Skeletal muscle satellite cell (primary cell): ENCODE measurements at regions not wholly inside any gene's neighbourhood (a gene's known extent, or its start where the extent isn't known, plus 50 kb on each side); places are given as distances from the start of the nearest gene placed in this dataset.
A peak's percentile ranks its signal among the peaks of the same experiment; 100 is the strongest.

ENCODE experiments used
- H3K27me3 ChIP-seq: 2 replicates; pipeline ENCODE4 v1.7.0; 2013; ENCODE audit warnings: low read length; ENCODE audit not compliant: control insufficient read depth, insufficient read depth
- H3K36me3 ChIP-seq: 2 replicates; pipeline ENCODE4 v1.7.0; 2013; ENCODE audit warnings: mild to moderate bottlenecking, control low read depth, low read length; ENCODE audit not compliant: insufficient read depth
- H3K4me1 ChIP-seq: 2 replicates; pipeline ENCODE4 v1.7.0; 2013; ENCODE audit warnings: low read length; ENCODE audit not compliant: control insufficient read depth, insufficient read depth
- H3K4me2 ChIP-seq: 2 replicates; pipeline ENCODE4 v1.7.0; 2013; ENCODE audit warnings: mild to moderate bottlenecking, low read length
- H3K4me3 ChIP-seq: 2 replicates; pipeline ENCODE4 v1.7.0; 2013; ENCODE audit warnings: low read length
- H3K9ac ChIP-seq: 2 replicates; pipeline ENCODE4 v1.7.0; 2013; ENCODE audit warnings: mild to moderate bottlenecking, low read depth, low read length, moderate library complexity
- H3K9me3 ChIP-seq: replicated peaks from 2 replicates; pipeline ENCODE4 v1.7.0; 2013; ENCODE audit warnings: mild to moderate bottlenecking, control low read depth, low read length

GRCh38 chr2:150309311-150310080, 178.0 kb downstream of the RND3 start:
- Histone ChIP-seq H3K36me3 (no peaks in the 10 kb centered on the region), H3K9me3 (no peaks in the 10 kb centered on the region), H3K4me1 (no peaks in the 10 kb centered on the region), H3K4me3 (no peak overlapping the region), H3K27me3 (no peaks in the 10 kb centered on the region), H3K9ac (no peak overlapping the region), H3K4me2 (no peak overlapping the region)

DNA sequence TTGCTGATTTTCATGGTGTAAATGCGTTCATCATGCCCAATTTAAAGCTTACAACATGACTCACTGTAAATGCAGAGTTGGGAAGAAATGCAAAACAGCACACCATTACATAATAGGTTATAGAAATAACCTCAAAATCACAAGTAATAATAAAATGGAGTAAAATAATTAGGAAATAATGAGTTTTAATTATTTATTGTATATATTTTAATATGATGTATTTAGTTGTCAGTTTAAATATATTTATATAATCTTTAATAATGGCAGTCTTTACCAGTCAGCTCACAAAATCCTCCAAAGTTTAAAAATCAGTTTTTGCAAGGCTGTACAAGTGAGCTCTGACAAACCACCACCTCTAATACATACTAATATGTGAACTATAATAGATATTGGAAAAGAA, 180.2 kb downstream of the RND3 start:
- no peak overlapping the region for H3K4me2 ChIP-seq
- no peaks in the 10 kb centered on the region for H3K4me1 ChIP-seq
- H3K4me3 ChIP-seq, result no peak overlapping the region
- peaks cover 4% of the 10 kb centered on the region for H3K9me3 ChIP-seq
- H3K36me3 ChIP-seq, result no peaks in the 10 kb centered on the region
- no peak overlapping the region for H3K9ac ChIP-seq
- no peaks in the 10 kb centered on the region for H3K27me3 ChIP-seq

DNA sequence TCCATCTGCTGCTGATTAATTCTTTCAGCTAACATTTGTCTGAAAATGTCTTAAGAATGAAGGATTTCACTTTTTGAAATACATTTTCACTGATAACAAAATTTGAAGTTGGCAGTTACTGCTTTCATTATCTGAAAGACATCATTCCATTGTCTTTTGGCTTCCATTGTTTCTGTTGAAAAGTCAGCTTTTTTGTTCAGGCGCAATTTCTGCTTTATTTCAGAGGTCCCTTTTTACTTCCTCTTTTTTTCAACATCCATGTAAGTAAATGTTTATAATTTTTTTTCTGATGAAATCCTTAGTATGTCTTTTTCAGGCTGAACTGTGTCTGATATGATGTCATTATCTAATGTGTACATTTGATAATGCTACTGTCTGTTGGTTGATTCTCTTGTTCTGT, 184.2 kb downstream of the RND3 start:
- no peak overlapping the region for H3K9ac ChIP-seq
- H3K27me3 ChIP-seq, result no peaks in the 10 kb centered on the region

DNA sequence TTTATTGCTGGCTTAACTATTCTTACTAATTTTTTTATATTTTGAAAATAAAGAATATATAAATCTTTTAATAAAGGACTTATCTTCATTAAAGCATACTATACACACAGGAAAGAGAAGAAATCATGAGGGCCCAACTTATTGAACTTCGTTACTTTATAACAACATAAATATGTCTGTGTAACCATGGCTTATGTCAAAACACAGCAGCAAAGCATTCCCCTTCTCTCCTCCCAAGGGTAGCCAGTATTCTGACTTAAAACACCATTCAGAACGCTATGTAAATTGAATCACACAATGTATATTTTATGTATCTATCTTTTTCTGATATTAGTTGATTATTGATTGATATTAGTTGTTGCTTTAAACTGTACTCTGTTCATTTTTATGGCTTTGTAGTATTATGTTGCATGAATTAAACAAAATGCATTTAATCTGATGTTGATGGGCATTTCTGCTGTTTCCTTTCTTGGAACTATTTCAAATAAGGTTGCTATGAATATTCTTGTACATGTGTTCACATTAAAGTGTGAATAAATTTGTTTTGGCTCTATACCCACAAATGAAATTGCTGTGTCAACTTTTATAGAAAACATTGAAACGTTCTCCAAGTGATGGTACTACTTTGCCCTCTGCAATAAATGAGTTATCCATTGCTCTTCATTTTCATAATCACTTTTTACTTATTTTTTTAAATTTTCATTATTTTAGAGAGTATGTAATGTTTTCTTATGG, 188.7 kb downstream of the RND3 start:
- peaks cover 4% of the 10 kb centered on the region for H3K9me3 ChIP-seq
- no peak overlapping the region for H3K4me2 ChIP-seq
- no peak overlapping the region for H3K9ac ChIP-seq
- H3K4me1 ChIP-seq, result peaks cover 9% of the 10 kb centered on the region
- no peaks in the 10 kb centered on the region for H3K27me3 ChIP-seq
- no peak overlapping the region for H3K4me3 ChIP-seq
- no peaks in the 10 kb centered on the region for H3K36me3 ChIP-seq

More for the DNA sequence above, 184.2 kb downstream of the RND3 start:
- Histone ChIP-seq H3K9me3 (peaks cover 4% of the 10 kb centered on the region), H3K36me3 (no peaks in the 10 kb centered on the region), H3K4me3 (no peak overlapping the region), H3K4me1 (no peaks in the 10 kb centered on the region), H3K4me2 (no peak overlapping the region)

DNA sequence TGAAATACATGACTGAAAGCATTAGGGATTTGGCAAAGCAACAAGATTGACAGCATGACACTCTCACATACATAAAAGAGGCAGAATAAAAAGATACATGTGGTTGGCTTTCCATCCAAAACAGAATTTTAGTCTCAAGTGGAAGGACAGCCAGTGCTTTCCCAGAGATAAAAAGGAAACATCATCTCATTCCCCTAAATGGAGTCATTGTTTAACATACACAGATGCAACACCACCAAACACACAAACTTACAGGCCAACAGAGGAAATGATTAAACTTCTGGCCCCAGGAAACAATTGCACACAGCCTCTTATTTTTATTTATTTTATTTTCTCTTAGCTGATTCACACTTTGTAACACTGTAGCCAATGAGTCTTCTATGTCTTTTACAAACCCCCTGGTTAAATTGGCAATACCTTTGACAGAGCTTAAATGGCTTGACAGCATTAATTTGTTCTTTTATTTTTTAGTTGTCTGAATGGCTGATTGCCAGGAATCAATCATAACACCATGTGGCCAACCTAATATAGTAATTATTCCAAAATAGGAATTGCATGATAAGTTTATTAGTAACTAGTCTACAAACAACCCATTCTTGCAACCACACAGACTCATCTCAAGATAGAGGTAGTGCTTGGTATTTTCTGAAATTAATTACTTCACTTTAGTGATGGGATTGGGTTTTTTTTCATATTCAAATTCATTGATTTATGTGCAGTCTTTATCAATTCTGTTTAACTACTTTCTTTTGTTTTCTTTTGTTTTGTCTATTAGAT, 190.5 kb downstream of the RND3 start:
- H3K27me3 ChIP-seq, result no peaks in the 10 kb centered on the region
- no peaks in the 10 kb centered on the region for H3K9me3 ChIP-seq
- H3K4me3 ChIP-seq, result no peak overlapping the region

GRCh38 chr2:150295544-150295943, 191.9 kb downstream of the RND3 start:
- no peaks in the 10 kb centered on the region for H3K27me3 ChIP-seq
- no peak overlapping the region for H3K4me2 ChIP-seq
- H3K9me3 ChIP-seq, result no peaks in the 10 kb centered on the region
- H3K9ac ChIP-seq, result no peak overlapping the region
- H3K36me3 ChIP-seq, result no peaks in the 10 kb centered on the region
- peaks cover 9% of the 10 kb centered on the region for H3K4me1 ChIP-seq
- H3K4me3 ChIP-seq, result no peak overlapping the region

More for the DNA sequence above, 190.5 kb downstream of the RND3 start:
- peak overlapping the region; percentile 22 for H3K4me2 ChIP-seq
- no peaks in the 10 kb centered on the region for H3K36me3 ChIP-seq
- H3K9ac ChIP-seq, result no peak overlapping the region
- peaks cover 9% of the 10 kb centered on the region for H3K4me1 ChIP-seq

DNA sequence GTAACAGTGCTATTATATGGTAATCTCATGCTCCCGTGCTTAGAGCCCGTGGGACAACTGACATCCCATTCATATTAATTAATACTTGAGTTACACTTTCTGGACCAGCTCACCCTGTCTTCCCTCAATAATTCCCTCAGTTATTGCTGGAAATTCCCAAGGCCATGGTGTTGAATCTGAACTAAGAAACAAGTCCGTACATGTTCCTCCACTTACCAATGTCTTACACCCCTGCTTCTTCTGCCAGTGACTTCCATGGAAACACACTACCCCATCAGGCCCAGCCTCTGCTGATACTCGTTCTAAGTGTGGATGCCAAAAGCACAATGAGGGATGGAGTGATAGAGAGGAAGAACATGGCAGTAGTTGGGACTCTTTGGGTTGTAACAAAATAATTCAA, 193.7 kb downstream of the RND3 start:
- no peaks in the 10 kb centered on the region for H3K36me3 ChIP-seq
- no peak overlapping the region for H3K9ac ChIP-seq
- peaks cover 9% of the 10 kb centered on the region for H3K4me1 ChIP-seq
- H3K4me3 ChIP-seq, result no peak overlapping the region
- H3K27me3 ChIP-seq, result no peaks in the 10 kb centered on the region
- no peak overlapping the region for H3K4me2 ChIP-seq
- no peaks in the 10 kb centered on the region for H3K9me3 ChIP-seq

DNA sequence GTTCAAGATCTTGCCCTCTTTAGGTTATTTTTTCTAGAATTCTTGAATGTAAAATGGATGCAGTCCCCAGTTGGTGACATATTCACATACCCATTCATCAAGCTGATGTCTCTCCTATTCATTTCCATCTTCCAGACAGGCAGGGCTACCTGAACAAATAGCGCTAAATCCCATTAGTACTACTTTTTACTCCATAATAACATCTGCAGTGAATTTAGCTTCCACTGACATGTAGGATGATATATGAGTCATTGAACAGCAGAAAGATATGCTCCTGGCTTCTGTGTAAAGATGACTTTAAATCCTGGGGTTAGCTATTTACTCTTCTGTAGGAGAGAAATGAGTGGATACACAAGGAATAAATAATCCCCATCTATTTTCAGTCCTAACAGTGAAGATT, 194.7 kb downstream of the RND3 start:
- peaks cover 9% of the 10 kb centered on the region for H3K4me1 ChIP-seq
- H3K9ac ChIP-seq, result no peak overlapping the region
- H3K27me3 ChIP-seq, result no peaks in the 10 kb centered on the region
- no peak overlapping the region for H3K4me3 ChIP-seq
- H3K9me3 ChIP-seq, result no peaks in the 10 kb centered on the region
- no peak overlapping the region for H3K4me2 ChIP-seq
- H3K36me3 ChIP-seq, result no peaks in the 10 kb centered on the region

DNA sequence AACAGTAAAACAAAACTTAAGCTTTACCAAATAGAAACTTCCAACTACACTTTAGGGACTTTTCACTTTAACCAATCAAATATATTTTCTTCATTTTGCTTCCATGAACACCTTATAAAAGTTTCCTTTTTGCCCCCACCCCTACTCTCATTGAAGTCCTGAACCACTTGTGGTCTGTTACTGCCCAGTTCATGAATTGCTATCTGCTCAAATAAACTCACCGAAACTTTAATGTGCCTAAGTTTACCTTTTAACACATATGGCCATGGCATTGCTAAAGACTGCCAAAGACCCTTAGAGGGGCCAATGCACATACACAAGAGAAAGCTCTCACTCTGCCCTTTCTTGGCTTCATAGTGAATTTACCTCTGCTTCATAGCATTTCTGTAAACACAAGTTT, 195.3 kb downstream of the RND3 start:
- H3K9me3 ChIP-seq, result no peaks in the 10 kb centered on the region
- H3K4me1 ChIP-seq, result peaks cover 7% of the 10 kb centered on the region
- no peak overlapping the region for H3K4me3 ChIP-seq
- no peaks in the 10 kb centered on the region for H3K36me3 ChIP-seq
- H3K27me3 ChIP-seq, result no peaks in the 10 kb centered on the region
- no peak overlapping the region for H3K9ac ChIP-seq
- H3K4me2 ChIP-seq, result no peak overlapping the region

- Histone ChIP-seq H3K4me2 (no peak overlapping the region), H3K4me3 (no peak overlapping the region), H3K9me3 (no peaks in the 10 kb centered on the region), H3K9ac (no peak overlapping the region), H3K36me3 (no peaks in the 10 kb centered on the region), H3K27me3 (no peaks in the 10 kb centered on the region), H3K4me1 (peaks cover 10% of the 10 kb centered on the region)
Observed at GRCh38 chr2:150286730-150287362, 200.6 kb downstream of the RND3 start.

DNA sequence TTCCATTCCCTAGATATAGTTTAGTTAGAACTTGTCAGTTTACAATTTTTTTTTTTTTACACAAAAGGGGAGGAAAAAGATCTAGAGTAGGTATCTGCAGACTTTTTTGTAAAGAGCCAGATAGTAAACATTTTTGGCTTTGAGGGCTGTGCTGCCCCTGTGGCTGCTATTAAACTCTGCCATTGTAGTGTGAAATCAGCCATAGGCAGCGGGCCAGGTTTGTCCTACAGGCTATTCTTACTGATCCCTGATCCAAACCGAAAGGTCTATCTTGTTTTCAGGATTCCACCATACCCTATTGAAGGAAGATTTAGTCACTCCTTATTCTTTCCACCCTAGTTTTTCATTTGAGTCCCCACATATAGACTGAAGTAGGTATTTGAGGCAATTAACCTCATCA, 203.4 kb downstream of the RND3 start:
- Histone ChIP-seq H3K36me3 (no peaks in the 10 kb centered on the region), H3K9me3 (no peaks in the 10 kb centered on the region), H3K4me1 (peaks cover 18% of the 10 kb centered on the region), H3K27me3 (no peaks in the 10 kb centered on the region), H3K9ac (no peak overlapping the region), H3K4me2 (no peak overlapping the region), H3K4me3 (no peak overlapping the region)
